DMS53 (cell line): ENCODE measurements at regions not wholly inside any gene's neighbourhood (a gene's known extent, or its start where the extent isn't known, plus 50 kb on each side); places are given as distances from the start of the nearest gene placed in this dataset.

Experiments
- DNase-seq: peaks from one replicate; lab custom pipeline; 2025; lab: John Stamatoyannopoulos, UW

GRCh38 chr13:108435393-108436149 lies 166.1 kb downstream of the TNFSF13B start:
- no peak for DNase-seq

GRCh38 chr13:108437496-108437895 lies 168.0 kb downstream of the TNFSF13B start:
- DNase-seq: no peak

GRCh38 chr13:108439556-108439955 lies 170.0 kb downstream of the TNFSF13B start:
- DNase-seq: no peak

- no peak for DNase-seq
Measured at GRCh38 chr13:108444448-108444847, 174.9 kb downstream of the TNFSF13B start.

- no peak for DNase-seq
Measured at GRCh38 chr13:108448891-108449290, 179.4 kb downstream of the TNFSF13B start.

GRCh38 chr13:108451121-108451520 lies 178.3 kb upstream of the MYO16 start:
- DNase-seq: no peak

- no peak for DNase-seq
Measured at GRCh38 chr13:108455320-108455719, 174.1 kb upstream of the MYO16 start.

GRCh38 chr13:108460043-108460442 lies 169.4 kb upstream of the MYO16 start:
- no peak for DNase-seq

GRCh38 chr13:108460746-108461145 lies 168.7 kb upstream of the MYO16 start:
- no peak for DNase-seq

GRCh38 chr13:108463340-108463739 lies 166.1 kb upstream of the MYO16 start:
- peak; percentile 68 for DNase-seq

- no peak for DNase-seq
Measured at GRCh38 chr13:108470921-108471320, 158.5 kb upstream of the MYO16 start.

GRCh38 chr13:108475181-108475580 lies 154.2 kb upstream of the MYO16 start:
- no peak for DNase-seq

GRCh38 chr13:108477376-108477775 lies 152.0 kb upstream of the MYO16 start:
- DNase-seq: no peak

- no peak for DNase-seq
Measured at GRCh38 chr13:108478179-108478578, 151.2 kb upstream of the MYO16 start.

GRCh38 chr13:108483981-108484380 lies 145.4 kb upstream of the MYO16 start:
- DNase-seq: no peak

GRCh38 chr13:108486096-108486495 lies 143.3 kb upstream of the MYO16 start:
- DNase-seq: no peak

GRCh38 chr13:108494991-108495645 lies 134.3 kb upstream of the MYO16 start:
- DNase-seq: peak; percentile 1

GRCh38 chr13:108495646-108496361 lies 133.6 kb upstream of the MYO16 start:
- peak; percentile 5 for DNase-seq

GRCh38 chr13:108496362-108497210 lies 132.8 kb upstream of the MYO16 start:
- DNase-seq: no peak

- DNase-seq: no peak
Measured at GRCh38 chr13:108500711-108501110, 128.7 kb upstream of the MYO16 start.

- peak; percentile 18 for DNase-seq
Measured at GRCh38 chr13:108508263-108508662, 121.1 kb upstream of the MYO16 start.

GRCh38 chr13:108525827-108526226 lies 103.6 kb upstream of the MYO16 start:
- no peak for DNase-seq
